ENCODE measurements at regions not wholly inside any gene's neighbourhood (a gene's known extent, or its start where the extent isn't known, plus 50 kb on each side); places are given as distances from the start of the nearest gene placed in this dataset.

DNA sequence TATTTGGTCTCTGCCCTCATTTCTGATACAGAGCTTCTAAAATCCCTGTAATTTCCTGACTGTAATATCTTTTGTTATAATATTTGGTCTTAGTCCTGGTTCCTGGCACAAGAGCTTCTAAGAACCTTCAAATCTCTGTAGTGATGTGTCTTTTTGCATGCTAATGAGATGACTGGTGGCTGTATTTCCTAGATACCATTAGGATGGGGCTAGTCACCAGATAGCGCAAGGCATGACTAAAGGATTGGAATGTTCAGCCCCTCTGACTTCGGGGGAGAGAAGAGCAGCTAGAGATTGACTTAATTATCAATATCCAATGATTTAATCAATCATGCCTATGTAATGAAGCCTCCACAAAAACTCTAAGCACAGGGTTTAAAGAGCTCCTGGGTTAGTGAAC is 620.8 kb upstream of the ACVR2A start:
- DNase-seq (no peak), ATAC-seq (no peak)
- H3K4me3 ChIP-seq, result no peak overlapping the region
- H3K9me3 ChIP-seq, result no peaks in the 10 kb centered on the region
- 69 to 80% (median 72%) methylated on average over 2 of the region's 2 CpGs for WGBS, 3 donors
- intact Hi-C loops (cut with DNase I), result no loop called here
- H3K27ac ChIP-seq, result no peak overlapping the region
- no peaks in the 10 kb centered on the region for H3K36me3 ChIP-seq (ENCODE audit: insufficient read depth in 1 of 2, low read depth in 1 of 2)
- H3K27me3 ChIP-seq (ENCODE audit: insufficient read depth in 3 of 3, low read length in 2 of 3), result no peaks in the 10 kb centered on the region
- no peak for TF ChIP-seq CTCF (IDR thresholded peaks at IDR 0.05)
- H3K4me1 ChIP-seq, result no peaks in the 10 kb centered on the region

- no peak for ATAC-seq
- no peak overlapping the region for H3K27ac ChIP-seq
- no peaks in the 10 kb centered on the region for H3K4me1 ChIP-seq
- H3K4me3 ChIP-seq, result no peak overlapping the region
- H3K9me3 ChIP-seq, result no peaks in the 10 kb centered on the region
- DNase-seq, result no peak
- H3K36me3 ChIP-seq (ENCODE audit: insufficient read depth in 1 of 2, low read depth in 1 of 2), result no peaks in the 10 kb centered on the region
- WGBS, 3 donors, result 70 to 80% (median 79%) methylated on average over 2 of the region's 2 CpGs
- intact Hi-C loops (cut with DNase I), result no loop called here
- TF ChIP-seq CTCF (IDR thresholded peaks at IDR 0.05), result no peak
- H3K27me3 ChIP-seq (ENCODE audit: insufficient read depth in 3 of 3, low read length in 2 of 3), result no peaks in the 10 kb centered on the region
These were observed 621.2 kb upstream of the ACVR2A start for GRCh38 chr2:147223553-147224060.

DNA sequence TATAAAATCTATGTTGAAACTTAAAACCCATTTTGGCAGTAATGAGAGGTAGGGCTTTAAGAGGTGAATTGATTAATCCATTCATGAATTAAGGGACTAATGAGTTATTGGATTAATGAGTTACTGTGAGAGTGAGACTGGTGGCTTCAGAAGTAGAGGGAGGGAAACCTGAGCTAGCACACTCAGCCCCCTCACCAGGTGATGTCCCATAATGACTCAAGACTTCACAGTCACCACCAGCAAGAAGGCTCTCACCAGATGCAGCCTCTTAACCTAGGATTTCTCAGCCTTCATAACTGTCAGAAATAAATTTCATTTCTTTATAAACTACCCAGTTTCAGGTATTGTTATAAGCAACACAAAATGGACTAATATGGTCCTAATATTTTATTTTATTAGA is 621.7 kb upstream of the ACVR2A start:
- no peak for TF ChIP-seq CTCF (IDR thresholded peaks at IDR 0.05)
- H3K4me3 ChIP-seq, result no peak overlapping the region
- no peak for ATAC-seq
- H3K9me3 ChIP-seq, result no peaks in the 10 kb centered on the region
- H3K27ac ChIP-seq, result no peak overlapping the region
- intact Hi-C loops (cut with DNase I), result no loop called here
- H3K36me3 ChIP-seq (ENCODE audit: insufficient read depth in 1 of 2, low read depth in 1 of 2), result no peaks in the 10 kb centered on the region
- H3K27me3 ChIP-seq (ENCODE audit: insufficient read depth in 3 of 3, low read length in 2 of 3), result no peaks in the 10 kb centered on the region
- no peak for DNase-seq
- no peaks in the 10 kb centered on the region for H3K4me1 ChIP-seq

GRCh38 chr2:147222506-147222905 is 622.3 kb upstream of the ACVR2A start:
- Histone ChIP-seq H3K4me3 (no peak overlapping the region), H3K27ac (no peak overlapping the region), H3K9me3 (no peaks in the 10 kb centered on the region), H3K27me3 (ENCODE audit: insufficient read depth in 3 of 3, low read length in 2 of 3) (no peaks in the 10 kb centered on the region), H3K4me1 (no peaks in the 10 kb centered on the region), H3K36me3 (ENCODE audit: insufficient read depth in 1 of 2, low read depth in 1 of 2) (no peaks in the 10 kb centered on the region)
- ATAC-seq (no peak), DNase-seq (no peak)
- no peak for TF ChIP-seq CTCF (IDR thresholded peaks at IDR 0.05)
- intact Hi-C loops (cut with DNase I), result no loop called here

DNA sequence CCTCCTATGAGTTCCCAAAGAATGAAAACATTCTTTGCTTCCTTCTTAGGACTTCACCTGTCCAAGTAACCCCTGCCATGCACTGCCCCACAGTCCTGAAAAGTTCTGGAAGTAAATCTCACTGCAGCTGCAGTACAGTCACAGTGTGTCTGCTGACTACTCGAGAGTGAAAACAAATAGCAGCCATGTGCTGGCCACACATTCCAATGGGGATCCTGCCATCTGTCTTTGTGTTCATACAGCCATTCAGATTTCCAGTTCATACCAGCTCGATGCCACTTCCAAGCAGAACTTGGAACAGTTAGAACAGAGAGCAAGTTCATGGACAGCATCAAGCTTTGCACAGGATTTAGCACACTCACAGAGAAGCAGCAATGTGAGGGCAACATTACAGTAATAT is 629.9 kb upstream of the ACVR2A start:
- ATAC-seq (peak in 3 of 4 donors; percentile 37 to 91 (median 83)), DNase-seq (no peak)
- H3K27me3 ChIP-seq (ENCODE audit: insufficient read depth in 3 of 3, low read length in 2 of 3), result no peaks in the 10 kb centered on the region
- no peaks in the 10 kb centered on the region for H3K36me3 ChIP-seq (ENCODE audit: insufficient read depth in 1 of 2, low read depth in 1 of 2)
- peaks cover 9% of the 10 kb centered on the region for H3K4me1 ChIP-seq
- TF ChIP-seq CTCF (IDR thresholded peaks at IDR 0.05), result no peak
- H3K9me3 ChIP-seq, result peaks cover 6% of the 10 kb centered on the region
- peak overlapping the region; percentile 46 for H3K27ac ChIP-seq
- intact Hi-C loops (cut with DNase I), result no loop called here
- H3K4me3 ChIP-seq, result no peak overlapping the region
- WGBS, 3 donors, result 25 to 28% (median 28%) methylated on average over 2 of the region's 2 CpGs

Measured in psoas muscle (tissue), 7 donors.